ENCODE measurements at regions not wholly inside any gene's neighbourhood (a gene's known extent, or its start where the extent isn't known, plus 50 kb on each side); places are given as distances from the start of the nearest gene placed in this dataset.

DNA sequence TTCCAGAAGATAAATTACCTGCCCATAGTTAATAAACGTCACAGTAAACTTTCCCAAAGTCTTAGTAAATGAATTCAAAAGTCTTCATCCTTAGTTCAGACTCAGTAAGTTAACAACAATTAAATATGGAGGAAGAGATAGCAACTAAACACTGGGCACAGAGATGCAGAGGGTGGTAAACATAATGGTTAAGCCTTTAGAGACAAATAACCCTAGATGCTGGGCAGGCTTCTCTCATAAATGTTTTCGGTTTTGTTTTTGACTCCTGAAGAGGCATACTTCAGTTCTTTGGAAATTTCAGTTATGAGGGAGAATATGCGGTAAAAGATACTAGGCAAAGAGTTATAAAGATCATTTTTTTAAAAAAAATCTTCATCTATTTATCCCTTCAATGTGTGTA is 369.8 kb downstream of the FRK start:
- Mint-ChIP-seq H3K27me3 (ENCODE audit: low read depth, poor library complexity) (no peaks in the 10 kb centered on the region), H3K4me3 (no peak overlapping the region), H3K36me3 (ENCODE audit: low read depth) (no peaks in the 10 kb centered on the region), H3K9me3 (no peaks in the 10 kb centered on the region), H3K4me1 (no peaks in the 10 kb centered on the region), H3K27ac (no peak overlapping the region)
- no peak for DNase-seq
- TF ChIP-seq, protein P1, sequence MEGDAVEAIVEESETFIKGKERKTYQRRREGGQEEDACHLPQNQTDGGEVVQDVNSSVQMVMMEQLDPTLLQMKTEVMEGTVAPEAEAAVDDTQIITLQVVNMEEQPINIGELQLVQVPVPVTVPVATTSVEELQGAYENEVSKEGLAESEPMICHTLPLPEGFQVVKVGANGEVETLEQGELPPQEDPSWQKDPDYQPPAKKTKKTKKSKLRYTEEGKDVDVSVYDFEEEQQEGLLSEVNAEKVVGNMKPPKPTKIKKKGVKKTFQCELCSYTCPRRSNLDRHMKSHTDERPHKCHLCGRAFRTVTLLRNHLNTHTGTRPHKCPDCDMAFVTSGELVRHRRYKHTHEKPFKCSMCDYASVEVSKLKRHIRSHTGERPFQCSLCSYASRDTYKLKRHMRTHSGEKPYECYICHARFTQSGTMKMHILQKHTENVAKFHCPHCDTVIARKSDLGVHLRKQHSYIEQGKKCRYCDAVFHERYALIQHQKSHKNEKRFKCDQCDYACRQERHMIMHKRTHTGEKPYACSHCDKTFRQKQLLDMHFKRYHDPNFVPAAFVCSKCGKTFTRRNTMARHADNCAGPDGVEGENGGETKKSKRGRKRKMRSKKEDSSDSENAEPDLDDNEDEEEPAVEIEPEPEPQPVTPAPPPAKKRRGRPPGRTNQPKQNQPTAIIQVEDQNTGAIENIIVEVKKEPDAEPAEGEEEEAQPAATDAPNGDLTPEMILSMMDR (IDR thresholded peaks at IDR 0.05): no peak

DNA sequence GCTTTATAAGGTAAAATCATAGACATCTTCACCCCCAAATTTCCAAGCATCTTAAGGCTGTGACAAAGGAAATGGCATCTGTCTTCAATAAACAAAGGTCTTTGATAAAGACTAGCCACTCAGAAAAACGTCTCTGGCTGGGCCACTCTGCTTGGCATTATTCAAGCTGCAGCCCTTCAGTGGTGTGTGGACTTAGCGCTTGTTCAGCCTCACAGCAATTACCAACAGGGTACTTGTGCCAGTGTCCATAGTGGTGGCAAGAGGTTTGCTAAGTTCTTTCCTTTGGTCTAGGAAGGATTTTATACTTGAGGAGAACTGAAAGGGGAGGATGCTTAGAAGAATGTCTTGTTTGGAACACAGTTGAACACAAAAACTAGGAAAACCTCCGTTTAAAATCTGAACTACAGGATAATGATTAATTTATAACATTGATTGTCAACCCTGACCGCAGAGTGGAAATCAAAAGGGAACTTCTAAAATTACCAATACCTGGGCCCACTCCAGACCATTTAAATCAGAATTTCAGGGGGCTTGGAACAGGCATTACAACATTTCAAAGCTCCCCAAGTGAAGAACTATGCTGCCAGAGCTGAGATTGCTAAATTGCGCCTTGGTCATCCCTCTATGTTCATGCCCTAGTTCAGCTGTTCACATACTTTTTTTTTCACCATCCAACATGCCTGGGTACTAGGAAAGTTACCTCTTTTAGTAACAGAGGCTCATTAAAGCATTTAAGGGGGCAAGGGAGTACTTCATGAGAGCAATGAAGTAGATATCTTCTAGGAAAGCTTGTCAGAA is 378.5 kb downstream of the FRK start:
- H3K4me1 Mint-ChIP-seq: no peaks in the 10 kb centered on the region
- no peak overlapping the region for H3K27ac Mint-ChIP-seq
- TF ChIP-seq, protein P1 (IDR thresholded peaks at IDR 0.05): no peak
- DNase-seq: no peak
- H3K36me3 Mint-ChIP-seq (ENCODE audit: low read depth): no peaks in the 10 kb centered on the region
- H3K27me3 Mint-ChIP-seq (ENCODE audit: low read depth, poor library complexity): peaks cover 3% of the 10 kb centered on the region
- no peak overlapping the region for H3K4me3 Mint-ChIP-seq
- no peaks in the 10 kb centered on the region for H3K9me3 Mint-ChIP-seq

DNA sequence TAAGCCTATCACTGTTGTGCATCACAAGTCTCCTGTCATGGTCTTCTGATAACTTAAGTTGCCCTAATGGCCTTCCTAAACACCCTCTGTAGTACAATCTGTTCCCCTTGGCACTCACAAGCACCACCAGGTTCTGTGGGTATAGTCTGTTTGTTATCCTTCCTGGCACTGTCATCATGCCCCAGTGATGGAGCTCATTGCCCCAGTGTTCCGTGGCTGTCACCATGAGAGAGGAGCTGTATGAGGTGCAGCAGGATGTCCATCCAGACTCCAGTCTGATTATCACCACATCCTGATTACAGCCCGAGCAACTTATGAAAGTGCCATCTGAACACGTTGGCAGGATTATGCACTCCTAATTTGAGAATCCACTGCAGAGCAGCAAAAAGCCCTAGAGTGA is 380.1 kb downstream of the FRK start:
- H3K4me1 Mint-ChIP-seq: no peaks in the 10 kb centered on the region
- H3K4me3 Mint-ChIP-seq: no peak overlapping the region
- H3K27me3 Mint-ChIP-seq (ENCODE audit: low read depth, poor library complexity): peaks cover 3% of the 10 kb centered on the region
- H3K36me3 Mint-ChIP-seq (ENCODE audit: low read depth): no peaks in the 10 kb centered on the region
- DNase-seq: no peak
- H3K9me3 Mint-ChIP-seq: no peaks in the 10 kb centered on the region
- no peak overlapping the region for H3K27ac Mint-ChIP-seq
- TF ChIP-seq, protein P1 (IDR thresholded peaks at IDR 0.05): no peak

DNA sequence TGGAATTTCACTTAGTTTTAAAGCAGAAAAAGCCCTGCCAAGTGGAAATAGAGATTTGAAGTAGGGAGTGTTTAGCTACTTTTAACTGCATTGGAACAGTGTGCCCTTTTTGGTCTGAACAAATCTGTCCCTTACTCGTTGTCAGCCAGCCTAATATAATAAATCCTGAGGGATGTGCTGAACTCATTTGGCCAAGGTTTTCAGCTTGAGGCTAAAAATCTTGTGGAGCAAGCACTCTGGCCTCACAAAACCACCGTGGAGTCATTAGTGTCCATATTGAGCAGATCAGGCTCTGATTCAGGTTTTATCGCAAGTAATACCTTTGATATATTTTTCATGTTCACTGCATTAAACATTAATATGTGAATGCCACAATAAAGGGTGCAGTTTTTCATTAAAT is 383.5 kb downstream of the FRK start:
- Mint-ChIP-seq H3K9me3 (no peaks in the 10 kb centered on the region), H3K27me3 (ENCODE audit: low read depth, poor library complexity) (peaks cover 3% of the 10 kb centered on the region), H3K4me3 (no peak overlapping the region), H3K4me1 (no peaks in the 10 kb centered on the region), H3K36me3 (ENCODE audit: low read depth) (no peaks in the 10 kb centered on the region), H3K27ac (no peak overlapping the region)
- DNase-seq: no peak
- TF ChIP-seq, protein P1 (IDR thresholded peaks at IDR 0.05): no peak

DNA sequence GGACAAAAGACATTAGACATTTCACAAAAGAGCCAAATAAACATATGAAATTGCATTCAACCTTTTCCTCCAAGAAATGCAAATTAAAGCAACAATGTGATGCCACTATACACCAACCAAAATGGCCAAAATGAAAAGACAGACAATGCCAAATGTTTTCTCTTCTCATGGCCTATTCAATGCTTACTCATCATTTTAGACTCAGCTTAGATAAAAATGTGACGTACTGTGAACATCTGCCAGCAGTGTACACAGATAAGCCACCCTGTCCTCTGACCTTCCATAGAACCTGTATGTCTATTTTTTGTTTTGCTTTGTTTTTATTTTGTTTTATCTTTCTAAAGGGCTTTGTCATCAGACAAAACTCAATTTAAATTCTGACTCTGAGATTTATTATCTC is 385.2 kb downstream of the FRK start:
- H3K36me3 Mint-ChIP-seq (ENCODE audit: low read depth): no peaks in the 10 kb centered on the region
- DNase-seq: no peak
- H3K4me1 Mint-ChIP-seq: no peaks in the 10 kb centered on the region
- H3K27ac Mint-ChIP-seq: no peak overlapping the region
- H3K4me3 Mint-ChIP-seq: no peak overlapping the region
- H3K27me3 Mint-ChIP-seq (ENCODE audit: low read depth, poor library complexity): peaks cover 3% of the 10 kb centered on the region
- TF ChIP-seq, protein P1 (IDR thresholded peaks at IDR 0.05): no peak
- no peaks in the 10 kb centered on the region for H3K9me3 Mint-ChIP-seq

DNA sequence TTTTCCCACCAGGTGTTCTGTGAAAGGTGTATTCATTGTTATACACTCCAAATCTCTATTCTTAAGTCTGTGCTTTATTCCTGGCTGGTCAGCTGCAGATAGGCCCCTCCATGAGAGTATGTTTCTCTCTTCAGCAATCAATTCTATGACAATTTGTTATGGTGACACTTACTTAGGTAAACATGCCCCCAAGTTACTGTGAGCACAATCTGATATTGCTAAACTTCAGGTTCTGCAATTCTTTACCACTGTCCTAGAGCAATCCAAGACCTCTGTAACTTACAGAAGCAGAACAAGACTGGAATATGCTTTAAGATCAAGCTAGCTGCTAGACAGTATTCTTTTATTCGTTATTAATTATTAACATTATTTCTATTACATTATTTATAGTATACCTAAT is 391.9 kb downstream of the FRK start:
- TF ChIP-seq, protein P1 (IDR thresholded peaks at IDR 0.05): no peak
- Mint-ChIP-seq H3K27me3 (ENCODE audit: low read depth, poor library complexity) (no peaks in the 10 kb centered on the region), H3K36me3 (ENCODE audit: low read depth) (no peaks in the 10 kb centered on the region), H3K27ac (no peak overlapping the region), H3K4me1 (no peaks in the 10 kb centered on the region), H3K4me3 (no peak overlapping the region), H3K9me3 (no peaks in the 10 kb centered on the region)
- DNase-seq: no peak
